Urinary bladder (tissue), 3 donors: ENCODE measurements at regions not wholly inside any gene's neighbourhood (a gene's known extent, or its start where the extent isn't known, plus 50 kb on each side); places are given as distances from the start of the nearest gene placed in this dataset.
"Not testable (repeated sequence)": the region's sequence is repeated elsewhere in the genome, so short reads cannot be mapped to it uniquely, and the experiment has no call there.

ENCODE experiments used
- DNase-seq: peaks from one replicate; pipeline ENCODE4 v3.0.0-alpha.2; 2015; ENCODE audit errors: extremely low spot score
- H3K27ac ChIP-seq: one replicate; pipeline ENCODE4 v1.5.1; 2013; ENCODE audit warnings: low read depth, mild to moderate bottlenecking, moderate library complexity
- H3K36me3 ChIP-seq: one replicate; pipeline ENCODE4 v1.6.1; 2013; ENCODE audit warnings: mild to moderate bottlenecking, moderate library complexity; ENCODE audit not compliant: insufficient read depth
- H3K4me1 ChIP-seq: one replicate; pipeline ENCODE4 v1.6.1; 2013; ENCODE audit warnings: mild to moderate bottlenecking, moderate library complexity; ENCODE audit not compliant: insufficient read depth
- H3K4me3 ChIP-seq: one replicate; pipeline ENCODE4 v1.5.1; 2013; ENCODE audit warnings: low read depth, low read length
- WGBS: extraction: QIAGEN DNeasy Blood & Tissue Kit; methylation state at CpG from one replicate; pipeline ENCODE4 v1.1.7; 2013; 5-methylcytosine and 5-hydroxymethylcytosine counted together
- donor health status: healthy with polysubstance abuse.
- donor health status: healthy.

DNA sequence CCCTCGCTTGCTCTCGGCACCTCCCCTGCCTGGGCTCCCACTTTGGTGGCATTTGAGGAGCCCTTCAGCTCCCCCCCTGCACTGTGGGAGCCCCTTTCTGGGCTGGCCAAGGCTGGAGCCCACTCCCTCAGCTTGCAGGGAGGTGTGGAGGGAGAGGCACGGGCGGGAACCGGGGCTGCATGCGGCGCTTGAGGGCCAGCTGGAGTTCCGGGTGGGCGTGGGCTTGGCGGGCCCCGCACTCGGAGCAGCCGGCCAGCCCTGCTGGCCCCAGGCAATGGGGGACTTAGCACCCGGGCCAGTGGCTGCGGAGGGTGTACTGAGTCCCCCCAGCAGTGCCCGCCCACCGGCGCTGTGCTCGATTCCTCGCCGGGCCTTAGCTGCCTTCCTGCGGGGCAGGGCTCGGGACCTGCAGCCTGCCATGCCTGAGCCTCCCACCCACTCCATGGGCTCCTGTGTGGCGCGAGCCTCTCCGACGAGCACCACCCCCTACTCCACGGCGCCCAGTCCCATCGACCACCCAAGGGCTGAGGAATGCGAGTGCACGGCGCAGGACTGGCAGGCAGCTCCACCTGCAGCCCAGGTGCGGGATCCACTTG lies 730.0 kb upstream of the SEMA6A start:
- 94% methylated on average over 34 of the region's 34 CpGs for WGBS
- not testable (repeated sequence) for H3K4me1 ChIP-seq, H3K27ac ChIP-seq, H3K36me3 ChIP-seq, DNase-seq, H3K4me3 ChIP-seq

- no peak for DNase-seq
- no peaks in the 10 kb centered on the region for H3K4me1 ChIP-seq
- WGBS: 72% methylated on average over 3 of the region's 3 CpGs
- no peak overlapping the region for H3K27ac ChIP-seq
- no peaks in the 10 kb centered on the region for H3K36me3 ChIP-seq
- H3K4me3 ChIP-seq: no peak overlapping the region
These were observed 728.3 kb upstream of the SEMA6A start for GRCh38 chr5:117302949-117303348.

DNA sequence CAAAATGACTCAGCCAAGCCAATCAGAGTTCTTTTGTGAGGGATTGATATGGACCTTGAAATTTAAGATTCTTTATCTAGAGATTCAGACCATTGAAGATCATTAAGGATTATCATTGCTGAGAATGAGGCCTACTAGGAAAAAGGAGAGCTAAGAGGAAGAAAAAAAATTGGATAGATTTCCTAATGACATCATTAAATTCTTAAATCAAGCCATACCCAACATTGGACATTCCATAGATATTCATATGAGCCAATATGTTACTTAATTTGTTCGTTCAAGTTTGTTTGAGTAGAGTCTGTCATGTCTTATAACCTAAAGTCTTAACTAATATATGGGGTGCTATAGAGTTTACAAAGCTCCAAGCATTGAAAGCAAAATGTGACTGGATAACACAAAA lies 727.9 kb upstream of the SEMA6A start:
- no peak overlapping the region for H3K4me3 ChIP-seq
- no peak overlapping the region for H3K27ac ChIP-seq
- no peaks in the 10 kb centered on the region for H3K4me1 ChIP-seq
- DNase-seq: no peak
- 64% methylated on average over 1 of the region's 1 CpG for WGBS
- H3K36me3 ChIP-seq: no peaks in the 10 kb centered on the region

DNA sequence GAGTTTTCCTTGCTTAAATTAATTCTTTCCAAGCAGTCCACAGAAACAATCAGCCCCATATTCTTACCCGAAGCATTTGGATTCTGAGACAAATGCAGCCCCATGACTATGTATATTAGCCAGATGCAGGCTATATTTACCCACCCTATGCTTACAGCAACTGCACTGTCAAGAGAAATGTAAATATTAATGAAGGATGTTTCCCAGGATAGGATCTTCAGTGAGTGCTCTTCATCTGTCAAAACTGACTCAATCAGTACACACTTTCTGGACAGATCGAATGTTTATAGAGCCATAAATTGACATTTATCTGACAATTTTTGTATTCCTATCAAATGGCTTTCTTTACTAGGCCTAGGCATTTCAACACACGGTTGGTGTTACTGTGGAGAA lies 725.3 kb upstream of the SEMA6A start:
- H3K27ac ChIP-seq: no peak overlapping the region
- H3K36me3 ChIP-seq: no peaks in the 10 kb centered on the region
- WGBS: 45% methylated on average over 3 of the region's 3 CpGs
- DNase-seq: no peak
- H3K4me1 ChIP-seq: no peaks in the 10 kb centered on the region
- H3K4me3 ChIP-seq: no peak overlapping the region

DNA sequence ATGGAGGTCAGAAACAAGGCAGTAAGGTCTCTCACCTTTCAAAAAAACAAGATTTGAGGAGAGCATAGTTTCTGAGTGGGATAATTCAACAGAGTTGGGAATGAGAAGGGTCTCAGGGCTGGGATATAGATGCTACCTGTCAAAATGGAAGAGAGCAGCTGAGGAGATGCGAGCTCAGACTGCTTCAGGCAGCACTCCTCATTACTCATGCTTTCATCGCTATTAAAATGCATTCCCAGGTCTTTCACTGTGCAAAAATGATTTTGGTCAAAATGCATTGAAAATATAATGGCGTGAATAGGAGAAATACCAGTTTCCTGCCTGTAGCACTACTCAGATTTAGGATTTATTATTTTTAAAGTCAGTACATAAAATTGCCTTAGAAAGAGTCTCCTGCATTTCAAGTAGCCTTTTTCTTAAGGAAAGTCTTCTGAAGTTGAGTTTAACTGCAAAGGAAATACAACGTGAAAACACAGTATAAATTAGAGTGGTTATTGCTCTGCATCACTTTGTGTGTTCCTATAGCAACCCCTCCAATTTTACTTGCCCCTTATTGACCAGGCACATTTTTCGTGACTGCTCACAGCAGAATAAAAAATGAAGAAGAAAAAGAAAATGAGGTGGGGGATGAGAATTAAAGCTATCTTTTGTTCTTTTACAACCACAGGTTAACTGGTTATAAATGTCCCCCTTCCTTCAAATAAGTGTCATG lies 724.8 kb upstream of the SEMA6A start:
- WGBS: 84% methylated on average over 5 of the region's 5 CpGs
- H3K4me1 ChIP-seq: no peaks in the 10 kb centered on the region
- no peak overlapping the region for H3K4me3 ChIP-seq
- no peak overlapping the region for H3K27ac ChIP-seq
- no peak for DNase-seq
- H3K36me3 ChIP-seq: no peaks in the 10 kb centered on the region

GRCh38 chr5:117296872-117297271 lies 722.2 kb upstream of the SEMA6A start:
- H3K4me1 ChIP-seq: no peaks in the 10 kb centered on the region
- H3K4me3 ChIP-seq: no peak overlapping the region
- H3K36me3 ChIP-seq: no peaks in the 10 kb centered on the region
- no peak overlapping the region for H3K27ac ChIP-seq
- DNase-seq: no peak
- 82% methylated on average over 2 of the region's 2 CpGs for WGBS

DNA sequence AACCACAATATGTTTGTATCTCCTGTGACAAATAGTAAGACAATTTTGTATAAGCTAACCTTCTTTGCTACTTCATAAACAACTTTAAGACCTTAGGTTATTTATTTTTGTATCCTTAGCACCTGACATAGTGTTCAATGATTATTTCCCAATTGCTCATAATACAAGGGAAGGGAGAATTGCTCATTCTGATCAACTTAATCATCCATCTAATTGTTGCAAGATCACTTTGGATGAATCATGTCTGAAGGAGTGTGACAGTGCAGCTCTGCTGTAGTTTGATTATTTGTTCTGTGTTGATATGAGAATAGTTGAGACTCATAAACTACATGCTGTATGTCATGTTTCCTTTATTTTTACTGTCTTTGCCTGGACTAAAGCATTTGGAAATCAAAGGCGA lies 721.3 kb upstream of the SEMA6A start:
- Histone ChIP-seq H3K4me3 (no peak overlapping the region), H3K4me1 (no peaks in the 10 kb centered on the region), H3K27ac (no peak overlapping the region), H3K36me3 (no peaks in the 10 kb centered on the region)
- WGBS: 89% methylated on average over 1 of the region's 1 CpG
- no peak for DNase-seq

DNA sequence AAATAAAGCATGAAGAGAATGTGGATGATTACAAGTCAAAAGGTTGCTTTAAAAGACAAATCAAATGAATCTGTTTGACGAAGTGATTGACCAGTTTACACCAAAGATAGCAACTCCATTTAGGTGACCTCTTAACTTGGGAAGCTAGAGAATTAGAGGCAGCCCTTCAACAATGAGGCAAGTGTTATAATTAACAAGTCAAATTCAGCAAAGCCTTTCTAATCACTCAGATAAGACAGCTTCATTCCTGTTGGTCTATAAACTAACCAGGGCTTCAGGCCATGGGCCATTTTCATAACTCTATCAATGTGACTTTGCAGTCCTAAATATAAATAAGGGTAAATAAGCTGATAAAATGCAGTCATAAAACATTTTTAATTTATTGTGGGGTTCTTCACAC lies 712.2 kb upstream of the SEMA6A start:
- WGBS: 81% methylated on average over 1 of the region's 1 CpG
- Histone ChIP-seq H3K4me3 (no peak overlapping the region), H3K4me1 (no peaks in the 10 kb centered on the region), H3K27ac (no peak overlapping the region), H3K36me3 (no peaks in the 10 kb centered on the region)
- no peak for DNase-seq

DNA sequence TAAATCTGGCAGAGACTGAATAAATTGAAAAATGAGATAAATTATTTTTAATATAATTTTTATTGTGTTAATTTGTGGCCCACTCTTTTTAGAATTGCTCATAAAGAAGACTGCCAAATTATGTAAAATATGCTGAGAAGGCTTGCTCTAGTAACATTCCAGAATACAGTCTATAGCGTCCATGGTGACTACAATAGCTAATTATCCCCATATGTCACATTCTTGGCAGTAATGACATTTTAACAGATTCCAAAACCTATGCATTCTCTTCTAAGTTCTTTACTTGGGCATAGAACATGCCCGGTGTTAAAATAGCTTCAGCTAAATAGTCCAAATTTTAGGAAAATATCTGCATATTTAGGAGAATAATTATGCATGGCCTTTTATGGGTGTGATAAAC lies 697.0 kb upstream of the SEMA6A start:
- Histone ChIP-seq H3K4me1 (no peaks in the 10 kb centered on the region), H3K4me3 (no peak overlapping the region), H3K36me3 (no peaks in the 10 kb centered on the region), H3K27ac (no peak overlapping the region)
- DNase-seq: no peak
- 70% methylated on average over 2 of the region's 2 CpGs for WGBS

DNA sequence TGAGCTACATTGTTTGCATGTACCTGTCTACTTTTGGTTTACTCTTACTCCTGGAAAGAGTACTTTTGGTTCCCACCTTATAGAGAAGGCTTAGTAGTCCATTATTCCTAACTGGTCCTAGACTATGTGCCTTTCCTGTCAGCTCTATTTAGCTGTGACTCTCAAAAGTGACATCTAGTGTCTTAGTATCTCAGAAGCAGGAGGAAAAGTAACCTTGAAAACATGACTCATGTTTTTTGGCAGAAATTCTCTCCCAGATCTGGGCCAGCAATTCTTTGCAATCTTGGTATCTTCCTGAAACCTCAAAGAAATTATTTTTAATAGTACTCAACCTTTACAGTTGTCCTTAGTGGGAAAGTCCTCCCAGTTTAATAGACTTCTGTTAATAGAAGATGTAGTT lies 691.7 kb upstream of the SEMA6A start:
- no peaks in the 10 kb centered on the region for H3K4me1 ChIP-seq
- no peaks in the 10 kb centered on the region for H3K36me3 ChIP-seq
- no peak overlapping the region for H3K4me3 ChIP-seq
- no peak overlapping the region for H3K27ac ChIP-seq
- DNase-seq: no peak

- Histone ChIP-seq H3K4me3 (no peak overlapping the region), H3K27ac (no peak overlapping the region), H3K4me1 (no peaks in the 10 kb centered on the region), H3K36me3 (no peaks in the 10 kb centered on the region)
- no peak for DNase-seq
- 36% methylated on average over 1 of the region's 1 CpG for WGBS
These were observed 688.6 kb upstream of the SEMA6A start for GRCh38 chr5:117263231-117263630.

GRCh38 chr5:117262572-117263131 lies 688.0 kb upstream of the SEMA6A start:
- WGBS: 54% methylated on average over 4 of the region's 4 CpGs
- DNase-seq: no peak
- no peaks in the 10 kb centered on the region for H3K36me3 ChIP-seq
- H3K27ac ChIP-seq: no peak overlapping the region
- H3K4me3 ChIP-seq: no peak overlapping the region
- H3K4me1 ChIP-seq: no peaks in the 10 kb centered on the region

GRCh38 chr5:117261948-117262571 lies 687.4 kb upstream of the SEMA6A start:
- Histone ChIP-seq H3K36me3 (no peaks in the 10 kb centered on the region), H3K4me1 (no peaks in the 10 kb centered on the region), H3K27ac (no peak overlapping the region), H3K4me3 (no peak overlapping the region)
- WGBS: 83% methylated on average over 7 of the region's 7 CpGs
- no peak for DNase-seq
